ENCODE measurements at regions not wholly inside any gene's neighbourhood (a gene's known extent, or its start where the extent isn't known, plus 50 kb on each side); places are given as distances from the start of the nearest gene placed in this dataset.

GRCh38 chr5:124060413-124061067 lies 548.6 kb downstream of the CSNK1G3 start:
- DNase-seq (ENCODE audit: extremely low read depth in 1 of 4, low spot score in 3 of 4): no peak
- no peaks in the 10 kb centered on the region for H3K4me1 ChIP-seq (replicated peaks in 1 of 2; ENCODE audit: control insufficient read depth in 2 of 2, insufficient read depth in 2 of 2, low read length in 2 of 2)
- no peak overlapping the region for H3K27ac ChIP-seq (ENCODE audit: extremely low read depth, low read depth, low read length)
- ChIA-PET CTCF (ENCODE audit: low intra/inter-chr PET ratio) (no interaction called here), POLR2A (no interaction called here)
- no TSS peak for BruUV-seq (replicated peaks)
- 0% methylated on average over 5 of the region's 5 CpGs for WGBS (ENCODE audit: insufficient coverage, low coverage, missing lambda C conversion rate)
- H3K9me1 ChIP-seq (ENCODE audit: control insufficient read depth, insufficient read depth, low read length): no peaks in the 10 kb centered on the region
- no peak overlapping the region for H3K9ac ChIP-seq (ENCODE audit: insufficient read depth in 1 of 2, low read depth in 2 of 2, low read length in 2 of 2)
- no peaks in the 10 kb centered on the region for H3K36me3 ChIP-seq (ENCODE audit: control insufficient read depth, insufficient read depth, low read length)
- no peaks in the 10 kb centered on the region for H3K79me2 ChIP-seq (ENCODE audit: control insufficient read depth, insufficient read depth, low read length)
- no peaks in the 10 kb centered on the region for H4K20me1 ChIP-seq (replicated peaks; ENCODE audit: control insufficient read depth, insufficient read depth, low read length)
- FAIRE-seq: no peak
- H3K4me3 ChIP-seq: no peak overlapping the region
- in situ Hi-C loops (cut with MboI): no loop called here
- no peak for ATAC-seq
- intact Hi-C loops (cut with micrococcal nuclease): no loop called here
- H2AFZ ChIP-seq (ENCODE audit: low read depth, low read length): no peak overlapping the region
- H3K4me2 ChIP-seq (ENCODE audit: insufficient read depth, low read length): no peak overlapping the region
- H3K9me3 ChIP-seq (replicated peaks; ENCODE audit: control insufficient read depth, insufficient read depth, low read depth, low read length): no peaks in the 10 kb centered on the region; the same call in 1 of the 2 replicates
- no peaks in the 10 kb centered on the region for H3K27me3 ChIP-seq (ENCODE audit: control insufficient read depth in 2 of 2, insufficient read depth in 2 of 2, low read length in 2 of 2)
- no peak for TF ChIP-seq TARDBP (IDR thresholded peaks at IDR 0.05)
- TF ChIP-seq THRA (IDR thresholded peaks at IDR 0.05): no peak
- TF ChIP-seq RERE (CRISPR knock-in tag; IDR thresholded peaks at IDR 0.05; ENCODE audit: borderline replicate concordance): no peak
- no peak for TF ChIP-seq HDAC2 (IDR thresholded peaks at IDR 0.05)
- TF ChIP-seq GMEB1 (CRISPR knock-in tag; IDR thresholded peaks at IDR 0.05): no peak
- TF ChIP-seq ZBTB49 (CRISPR knock-in tag; IDR thresholded peaks at IDR 0.05; ENCODE audit: borderline replicate concordance): no peak
- no peak for TF ChIP-seq SMAD2 (IDR thresholded peaks at IDR 0.05; ENCODE audit: low read depth, low read length)
- no peak for TF ChIP-seq ZNF12 (CRISPR knock-in tag; IDR thresholded peaks at IDR 0.05)
- TF ChIP-seq ZBTB5 (IDR thresholded peaks at IDR 0.05): no peak

All from K562 (cell line).